ENCODE measurements at regions not wholly inside any gene's neighbourhood (a gene's known extent, or its start where the extent isn't known, plus 50 kb on each side); places are given as distances from the start of the nearest gene placed in this dataset.
"Not testable (repeated sequence)": the region's sequence is repeated elsewhere in the genome, so short reads cannot be mapped to it uniquely, and the experiment has no call there.

DNA sequence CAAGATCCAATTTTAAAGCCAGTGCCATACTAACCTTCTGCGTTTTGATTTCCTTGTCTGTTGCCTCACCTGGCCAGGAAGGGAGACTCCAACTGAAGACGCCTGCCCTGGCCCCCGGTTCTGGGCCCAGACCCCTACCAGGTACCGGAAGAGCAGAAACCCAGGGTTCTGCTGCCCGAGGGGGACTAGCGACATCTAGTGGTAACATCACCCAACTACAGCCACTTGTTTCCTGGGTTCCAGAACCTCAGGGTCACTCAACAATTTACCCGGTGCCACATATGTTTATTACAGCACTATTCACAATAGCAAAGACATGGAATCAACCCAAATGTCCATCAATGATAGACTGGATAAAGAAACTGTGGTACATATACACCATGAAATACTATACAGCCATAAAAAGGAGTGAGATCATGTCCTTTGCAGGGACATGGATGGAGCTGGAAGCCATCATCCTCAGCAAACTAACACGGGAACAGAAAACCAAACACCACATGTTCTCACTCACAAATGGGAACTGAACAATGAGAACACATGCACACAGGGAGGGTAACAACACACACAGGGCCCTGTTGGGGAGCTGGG is 268.7 kb upstream of the IRX4 start:
- H3K27me3 ChIP-seq (ENCODE audit: control insufficient read depth, insufficient read depth, low read length); H3K4me3 ChIP-seq (ENCODE audit: low read length); H3K9me3 ChIP-seq (replicated peaks; ENCODE audit: control insufficient read depth, low read depth, low read length); H3K27ac ChIP-seq (ENCODE audit: low read length); H3K4me1 ChIP-seq (ENCODE audit: control insufficient read depth, insufficient read depth, low read length); DNase-seq; H3K36me3 ChIP-seq (ENCODE audit: control insufficient read depth, insufficient read depth, low read length): not testable (repeated sequence)
- WGBS (ENCODE audit: insufficient coverage), result 11% methylated on average over 3 of the region's 8 CpGs

GRCh38 chr5:2149195-2149539 is 266.4 kb upstream of the IRX4 start:
- no peak overlapping the region for H3K4me3 ChIP-seq (ENCODE audit: low read length)
- no peaks in the 10 kb centered on the region for H3K36me3 ChIP-seq (ENCODE audit: control insufficient read depth, insufficient read depth, low read length)
- H3K4me1 ChIP-seq (ENCODE audit: control insufficient read depth, insufficient read depth, low read length), result no peaks in the 10 kb centered on the region
- no peak for DNase-seq
- H3K9me3 ChIP-seq (replicated peaks; ENCODE audit: control insufficient read depth, low read depth, low read length), result peaks cover 5% of the 10 kb centered on the region
- 47% methylated on average over 15 of the region's 15 CpGs for WGBS (ENCODE audit: insufficient coverage)
- peaks cover 7% of the 10 kb centered on the region for H3K27me3 ChIP-seq (ENCODE audit: control insufficient read depth, insufficient read depth, low read length)
- no peak overlapping the region for H3K27ac ChIP-seq (ENCODE audit: low read length)

DNA sequence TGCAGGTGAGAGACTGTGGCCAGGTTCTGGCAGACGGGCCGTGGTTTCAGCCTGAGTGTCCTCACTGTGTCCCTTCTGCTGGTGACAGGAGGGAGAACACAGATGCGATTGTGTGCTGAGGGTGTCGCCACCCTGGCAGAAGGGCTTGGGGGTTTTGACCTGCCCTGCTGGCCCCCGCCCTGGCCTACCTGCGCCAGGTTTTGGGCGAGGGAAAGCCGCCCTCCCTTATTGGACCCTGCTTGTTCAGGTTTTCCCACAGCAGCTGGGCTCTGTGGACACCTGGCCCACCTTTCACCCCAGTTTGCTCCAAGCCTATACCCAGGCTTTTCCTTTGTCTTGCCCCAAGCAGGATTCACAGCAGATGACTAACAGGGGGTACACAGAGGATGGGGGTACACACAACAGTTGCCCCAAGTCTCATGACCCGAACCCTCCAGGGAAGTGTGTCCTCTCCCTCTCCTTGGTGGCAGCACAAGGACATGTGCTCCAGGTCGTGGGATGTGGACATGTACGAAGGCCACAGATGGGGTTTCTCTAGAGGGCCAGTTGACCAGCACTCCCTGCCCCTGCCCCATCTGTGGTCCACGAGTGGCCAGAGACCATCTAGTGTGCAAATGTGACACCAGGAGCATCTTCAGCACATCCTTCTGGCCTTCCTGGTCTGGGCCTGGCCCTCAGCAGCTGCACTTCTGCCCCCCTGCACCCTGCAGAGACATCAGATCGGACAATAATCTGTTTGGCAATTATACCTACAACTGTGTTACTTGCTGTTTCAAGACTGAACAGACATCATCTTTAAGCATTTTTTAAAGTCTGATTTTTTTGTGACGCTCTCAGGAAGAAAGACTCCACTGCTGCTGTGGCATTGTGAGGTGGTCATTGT is 265.8 kb upstream of the IRX4 start:
- no peak for DNase-seq
- no peak overlapping the region for H3K27ac ChIP-seq (ENCODE audit: low read length)
- peaks cover 7% of the 10 kb centered on the region for H3K27me3 ChIP-seq (ENCODE audit: control insufficient read depth, insufficient read depth, low read length)
- no peaks in the 10 kb centered on the region for H3K36me3 ChIP-seq (ENCODE audit: control insufficient read depth, insufficient read depth, low read length)
- no peaks in the 10 kb centered on the region for H3K4me1 ChIP-seq (ENCODE audit: control insufficient read depth, insufficient read depth, low read length)
- peaks cover 5% of the 10 kb centered on the region for H3K9me3 ChIP-seq (replicated peaks; ENCODE audit: control insufficient read depth, low read depth, low read length)
- H3K4me3 ChIP-seq (ENCODE audit: low read length), result no peak overlapping the region
- WGBS (ENCODE audit: insufficient coverage), result 83% methylated on average over 13 of the region's 14 CpGs

GRCh38 chr5:2147504-2148311 is 265.0 kb upstream of the IRX4 start:
- Histone ChIP-seq H3K9me3 (replicated peaks; ENCODE audit: control insufficient read depth, low read depth, low read length) (peaks cover 5% of the 10 kb centered on the region), H3K27me3 (ENCODE audit: control insufficient read depth, insufficient read depth, low read length) (peaks cover 11% of the 10 kb centered on the region), H3K27ac (ENCODE audit: low read length) (no peak overlapping the region), H3K4me1 (ENCODE audit: control insufficient read depth, insufficient read depth, low read length) (no peaks in the 10 kb centered on the region), H3K4me3 (ENCODE audit: low read length) (no peak overlapping the region), H3K36me3 (ENCODE audit: control insufficient read depth, insufficient read depth, low read length) (no peaks in the 10 kb centered on the region)
- WGBS (ENCODE audit: insufficient coverage), result 78% methylated on average over 13 of the region's 13 CpGs
- DNase-seq, result no peak

DNA sequence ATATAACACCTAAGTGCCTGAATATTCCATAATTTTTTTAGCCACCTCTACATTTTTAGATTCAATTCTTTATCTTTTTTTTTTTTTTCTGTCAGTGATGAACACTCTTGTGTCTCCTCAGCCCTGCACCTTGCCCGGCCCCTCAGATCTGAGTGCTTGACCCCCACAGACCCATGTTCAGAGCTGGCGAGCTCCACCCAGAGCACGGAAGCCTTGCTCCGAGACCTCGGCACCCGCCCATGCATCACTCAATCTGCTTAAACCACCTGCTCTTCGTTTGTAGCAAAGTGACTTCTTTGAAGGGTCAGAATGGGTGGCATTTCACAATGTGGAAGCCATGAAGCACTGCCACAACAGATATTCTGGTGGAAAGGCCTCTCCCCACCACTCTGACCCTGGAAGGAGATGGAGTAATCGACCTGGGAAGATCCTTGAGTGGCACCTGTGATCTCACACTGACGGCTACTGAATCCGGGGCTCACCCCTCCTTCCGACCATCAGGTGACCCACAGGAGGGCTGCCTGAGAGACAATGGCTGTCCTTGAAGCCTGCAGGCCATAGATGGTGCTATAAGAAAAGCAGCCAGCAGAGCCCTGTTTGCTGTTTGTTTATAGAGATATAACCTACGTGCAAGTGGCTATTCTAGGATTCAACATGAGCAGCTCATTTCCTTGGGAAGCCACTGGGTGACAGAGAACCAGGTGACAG is 261.1 kb upstream of the IRX4 start:
- H3K27ac ChIP-seq (ENCODE audit: low read length), result no peak overlapping the region
- DNase-seq, result no peak
- H3K36me3 ChIP-seq (ENCODE audit: control insufficient read depth, insufficient read depth, low read length), result no peaks in the 10 kb centered on the region
- peaks cover 16% of the 10 kb centered on the region for H3K27me3 ChIP-seq (ENCODE audit: control insufficient read depth, insufficient read depth, low read length)
- no peaks in the 10 kb centered on the region for H3K4me1 ChIP-seq (ENCODE audit: control insufficient read depth, insufficient read depth, low read length)
- H3K9me3 ChIP-seq (replicated peaks; ENCODE audit: control insufficient read depth, low read depth, low read length), result peaks cover 5% of the 10 kb centered on the region
- 97% methylated on average over 5 of the region's 12 CpGs for WGBS (ENCODE audit: insufficient coverage)
- no peak overlapping the region for H3K4me3 ChIP-seq (ENCODE audit: low read length)

- Histone ChIP-seq H3K4me3 (ENCODE audit: low read length) (no peak overlapping the region), H3K36me3 (ENCODE audit: control insufficient read depth, insufficient read depth, low read length) (no peaks in the 10 kb centered on the region), H3K27me3 (ENCODE audit: control insufficient read depth, insufficient read depth, low read length) (peaks cover 16% of the 10 kb centered on the region), H3K9me3 (replicated peaks; ENCODE audit: control insufficient read depth, low read depth, low read length) (peaks cover 5% of the 10 kb centered on the region), H3K4me1 (ENCODE audit: control insufficient read depth, insufficient read depth, low read length) (no peaks in the 10 kb centered on the region), H3K27ac (ENCODE audit: low read length) (no peak overlapping the region)
- DNase-seq, result no peak
- no CpG with 5 or more reads among the region's 11 CpGs for WGBS (ENCODE audit: insufficient coverage)
These were observed 260.4 kb upstream of the IRX4 start for GRCh38 chr5:2143088-2143487.

- Histone ChIP-seq H3K27ac (ENCODE audit: low read length) (no peak overlapping the region), H3K9me3 (replicated peaks; ENCODE audit: control insufficient read depth, low read depth, low read length) (peaks cover 5% of the 10 kb centered on the region), H3K27me3 (ENCODE audit: control insufficient read depth, insufficient read depth, low read length) (peaks cover 18% of the 10 kb centered on the region), H3K36me3 (ENCODE audit: control insufficient read depth, insufficient read depth, low read length) (no peaks in the 10 kb centered on the region), H3K4me1 (ENCODE audit: control insufficient read depth, insufficient read depth, low read length) (no peaks in the 10 kb centered on the region), H3K4me3 (ENCODE audit: low read length) (no peak overlapping the region)
- 64% methylated on average over 13 of the region's 13 CpGs for WGBS (ENCODE audit: insufficient coverage)
- DNase-seq, result no peak
These were observed 259.8 kb upstream of the IRX4 start for GRCh38 chr5:2142456-2142954.

DNA sequence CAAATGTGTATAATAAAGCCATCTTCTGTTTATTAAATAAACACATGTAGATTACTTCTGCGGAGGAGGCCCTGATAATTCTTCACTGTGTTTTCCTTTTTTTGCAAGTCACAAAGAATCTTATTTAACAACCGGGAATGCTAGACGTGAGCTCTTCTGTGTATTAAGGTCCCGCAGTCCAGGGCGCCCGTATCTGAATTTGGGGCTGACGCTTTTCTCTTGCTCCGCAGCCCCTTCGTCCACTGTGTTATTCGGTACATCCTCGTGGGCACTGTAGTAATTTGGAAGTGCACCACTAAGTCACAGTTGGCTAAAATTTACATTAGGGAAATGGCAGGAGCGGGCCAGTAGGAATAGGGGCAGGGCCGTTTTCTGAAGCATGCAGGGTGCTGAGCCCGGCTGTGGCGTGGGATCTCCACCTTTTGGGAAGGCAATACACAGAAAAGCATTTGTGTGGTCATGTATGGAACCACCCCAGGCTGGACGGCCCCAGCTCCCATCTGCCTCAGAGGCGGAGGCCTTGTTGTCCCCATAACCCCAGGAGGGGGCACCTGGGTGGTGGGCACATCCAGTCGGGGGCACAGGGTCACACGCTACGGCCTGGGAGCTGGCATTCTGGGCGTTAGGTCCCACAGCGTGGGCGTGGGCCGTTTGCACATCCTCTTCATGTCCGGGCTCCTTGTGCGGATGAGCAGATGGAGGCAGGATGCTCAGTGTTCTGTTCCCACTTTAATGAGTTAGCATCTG is 258.7 kb upstream of the IRX4 start:
- no peak for DNase-seq
- H3K4me3 ChIP-seq (ENCODE audit: low read length), result no peak overlapping the region
- peaks cover 5% of the 10 kb centered on the region for H3K9me3 ChIP-seq (replicated peaks; ENCODE audit: control insufficient read depth, low read depth, low read length)
- H3K27me3 ChIP-seq (ENCODE audit: control insufficient read depth, insufficient read depth, low read length), result peaks cover 18% of the 10 kb centered on the region
- no peaks in the 10 kb centered on the region for H3K4me1 ChIP-seq (ENCODE audit: control insufficient read depth, insufficient read depth, low read length)
- WGBS (ENCODE audit: insufficient coverage), result 78% methylated on average over 25 of the region's 26 CpGs
- H3K36me3 ChIP-seq (ENCODE audit: control insufficient read depth, insufficient read depth, low read length), result no peaks in the 10 kb centered on the region
- no peak overlapping the region for H3K27ac ChIP-seq (ENCODE audit: low read length)

- peaks cover 18% of the 10 kb centered on the region for H3K27me3 ChIP-seq (ENCODE audit: control insufficient read depth, insufficient read depth, low read length)
- no peak overlapping the region for H3K27ac ChIP-seq (ENCODE audit: low read length)
- DNase-seq, result no peak
- no peaks in the 10 kb centered on the region for H3K4me1 ChIP-seq (ENCODE audit: control insufficient read depth, insufficient read depth, low read length)
- H3K4me3 ChIP-seq (ENCODE audit: low read length), result no peak overlapping the region
- 68% methylated on average over 7 of the region's 25 CpGs for WGBS (ENCODE audit: insufficient coverage)
- no peaks in the 10 kb centered on the region for H3K36me3 ChIP-seq (ENCODE audit: control insufficient read depth, insufficient read depth, low read length)
- peaks cover 5% of the 10 kb centered on the region for H3K9me3 ChIP-seq (replicated peaks; ENCODE audit: control insufficient read depth, low read depth, low read length)
These were observed 257.9 kb upstream of the IRX4 start for GRCh38 chr5:2140501-2141175.
